ENCODE measurements at regions not wholly inside any gene's neighbourhood (a gene's known extent, or its start where the extent isn't known, plus 50 kb on each side); places are given as distances from the start of the nearest gene placed in this dataset.

DNA sequence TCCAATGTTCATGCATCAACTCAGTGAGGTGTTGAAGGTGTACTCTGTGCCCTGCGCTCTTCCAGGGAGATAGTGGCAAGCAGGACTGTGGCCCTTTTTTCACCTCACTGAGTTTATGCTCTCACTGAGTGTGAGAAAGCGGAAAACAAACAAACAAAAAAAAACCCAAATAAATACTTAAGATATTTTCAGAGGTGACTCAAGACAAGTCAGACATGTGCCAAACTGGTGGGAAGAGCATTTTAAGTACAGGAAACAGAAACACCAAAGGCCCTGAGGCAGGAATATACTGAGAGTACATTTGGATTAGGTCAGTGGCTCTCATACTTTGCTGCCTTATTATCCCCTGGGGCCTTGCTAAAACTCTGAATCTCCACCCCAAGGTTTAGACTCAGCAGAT, 111.9 kb upstream of the IGFBP3 start:
- no peak for DNase-seq (ENCODE audit: low spot score)
- TF ChIP-seq, protein P1, sequence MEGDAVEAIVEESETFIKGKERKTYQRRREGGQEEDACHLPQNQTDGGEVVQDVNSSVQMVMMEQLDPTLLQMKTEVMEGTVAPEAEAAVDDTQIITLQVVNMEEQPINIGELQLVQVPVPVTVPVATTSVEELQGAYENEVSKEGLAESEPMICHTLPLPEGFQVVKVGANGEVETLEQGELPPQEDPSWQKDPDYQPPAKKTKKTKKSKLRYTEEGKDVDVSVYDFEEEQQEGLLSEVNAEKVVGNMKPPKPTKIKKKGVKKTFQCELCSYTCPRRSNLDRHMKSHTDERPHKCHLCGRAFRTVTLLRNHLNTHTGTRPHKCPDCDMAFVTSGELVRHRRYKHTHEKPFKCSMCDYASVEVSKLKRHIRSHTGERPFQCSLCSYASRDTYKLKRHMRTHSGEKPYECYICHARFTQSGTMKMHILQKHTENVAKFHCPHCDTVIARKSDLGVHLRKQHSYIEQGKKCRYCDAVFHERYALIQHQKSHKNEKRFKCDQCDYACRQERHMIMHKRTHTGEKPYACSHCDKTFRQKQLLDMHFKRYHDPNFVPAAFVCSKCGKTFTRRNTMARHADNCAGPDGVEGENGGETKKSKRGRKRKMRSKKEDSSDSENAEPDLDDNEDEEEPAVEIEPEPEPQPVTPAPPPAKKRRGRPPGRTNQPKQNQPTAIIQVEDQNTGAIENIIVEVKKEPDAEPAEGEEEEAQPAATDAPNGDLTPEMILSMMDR (IDR thresholded peaks at IDR 0.05), result no peak
- no peak for TF ChIP-seq TP53 (CRISPR knock-in tag; IDR thresholded peaks at IDR 0.05)
- no peak for TF ChIP-seq NFATC4 (CRISPR knock-in tag; IDR thresholded peaks at IDR 0.05)
- no peak for TF ChIP-seq RELA (CRISPR knock-in tag; IDR thresholded peaks at IDR 0.05; ENCODE audit: borderline replicate concordance)
- TF ChIP-seq ZBTB21 (CRISPR knock-in tag; IDR thresholded peaks at IDR 0.05; ENCODE audit: borderline replicate concordance), result no peak
- TF ChIP-seq, protein P2, sequence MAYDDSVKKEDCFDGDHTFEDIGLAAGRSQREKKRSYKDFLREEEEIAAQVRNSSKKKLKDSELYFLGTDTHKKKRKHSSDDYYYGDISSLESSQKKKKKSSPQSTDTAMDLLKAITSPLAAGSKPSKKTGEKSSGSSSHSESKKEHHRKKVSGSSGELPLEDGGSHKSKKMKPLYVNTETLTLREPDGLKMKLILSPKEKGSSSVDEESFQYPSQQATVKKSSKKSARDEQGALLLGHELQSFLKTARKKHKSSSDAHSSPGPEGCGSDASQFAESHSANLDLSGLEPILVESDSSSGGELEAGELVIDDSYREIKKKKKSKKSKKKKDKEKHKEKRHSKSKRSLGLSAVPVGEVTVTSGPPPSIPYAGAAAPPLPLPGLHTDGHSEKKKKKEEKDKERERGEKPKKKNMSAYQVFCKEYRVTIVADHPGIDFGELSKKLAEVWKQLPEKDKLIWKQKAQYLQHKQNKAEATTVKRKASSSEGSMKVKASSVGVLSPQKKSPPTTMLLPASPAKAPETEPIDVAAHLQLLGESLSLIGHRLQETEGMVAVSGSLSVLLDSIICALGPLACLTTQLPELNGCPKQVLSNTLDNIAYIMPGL (CRISPR knock-in tag; IDR thresholded peaks at IDR 0.05), result no peak
- TF ChIP-seq GTF2I (CRISPR knock-in tag; conservative IDR thresholded peaks at IDR 0.05), result no peak
- TF ChIP-seq, protein P3, sequence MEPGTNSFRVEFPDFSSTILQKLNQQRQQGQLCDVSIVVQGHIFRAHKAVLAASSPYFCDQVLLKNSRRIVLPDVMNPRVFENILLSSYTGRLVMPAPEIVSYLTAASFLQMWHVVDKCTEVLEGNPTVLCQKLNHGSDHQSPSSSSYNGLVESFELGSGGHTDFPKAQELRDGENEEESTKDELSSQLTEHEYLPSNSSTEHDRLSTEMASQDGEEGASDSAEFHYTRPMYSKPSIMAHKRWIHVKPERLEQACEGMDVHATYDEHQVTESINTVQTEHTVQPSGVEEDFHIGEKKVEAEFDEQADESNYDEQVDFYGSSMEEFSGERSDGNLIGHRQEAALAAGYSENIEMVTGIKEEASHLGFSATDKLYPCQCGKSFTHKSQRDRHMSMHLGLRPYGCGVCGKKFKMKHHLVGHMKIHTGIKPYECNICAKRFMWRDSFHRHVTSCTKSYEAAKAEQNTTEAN (CRISPR knock-in tag; IDR thresholded peaks at IDR 0.05), result no peak
- no peak for TF ChIP-seq ATF6 (CRISPR knock-in tag; IDR thresholded peaks at IDR 0.05)
- no peak for TF ChIP-seq NFYB (CRISPR knock-in tag; conservative IDR thresholded peaks at IDR 0.05; ENCODE audit: low read depth)
- TF ChIP-seq, protein P4, sequence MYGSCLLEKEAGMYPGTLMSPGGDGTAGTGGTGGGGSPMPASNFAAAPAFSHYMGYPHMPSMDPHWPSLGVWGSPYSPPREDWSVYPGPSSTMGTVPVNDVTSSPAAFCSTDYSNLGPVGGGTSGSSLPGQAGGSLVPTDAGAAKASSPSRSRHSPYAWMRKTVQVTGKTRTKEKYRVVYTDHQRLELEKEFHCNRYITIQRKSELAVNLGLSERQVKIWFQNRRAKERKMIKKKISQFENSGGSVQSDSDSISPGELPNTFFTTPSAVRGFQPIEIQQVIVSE (CRISPR knock-in tag; IDR thresholded peaks at IDR 0.05; ENCODE audit: borderline replicate concordance), result no peak
- TF ChIP-seq E2F1 (CRISPR knock-in tag; IDR thresholded peaks at IDR 0.05), result no peak
- ATAC-seq, result no peak
- Mint-ChIP-seq H3K9me3 (peaks cover 26% of the 10 kb centered on the region), H3K4me3 (no peak overlapping the region), H3K4me1 (peaks cover 19% of the 10 kb centered on the region), H3K27ac (no peak overlapping the region), H3K36me3 (peaks cover 9% of the 10 kb centered on the region), H3K27me3 (ENCODE audit: low read depth) (no peaks in the 10 kb centered on the region)
- POLR2A ChIA-PET, result no interaction called here
- CTCF ChIA-PET, result no interaction called here

GRCh38 chr7:46032353-46032752, 111.3 kb upstream of the IGFBP3 start:
- ATAC-seq (no peak), DNase-seq (ENCODE audit: low spot score) (no peak)
- H3K4me3 Mint-ChIP-seq, result no peak overlapping the region
- peaks cover 26% of the 10 kb centered on the region for H3K9me3 Mint-ChIP-seq
- ChIA-PET CTCF (no interaction called here), POLR2A (no interaction called here)
- peaks cover 9% of the 10 kb centered on the region for H3K36me3 Mint-ChIP-seq
- H3K4me1 Mint-ChIP-seq, result peaks cover 15% of the 10 kb centered on the region
- H3K27me3 Mint-ChIP-seq (ENCODE audit: low read depth), result no peaks in the 10 kb centered on the region
- H3K27ac Mint-ChIP-seq, result no peak overlapping the region
- TF ChIP-seq TP53 (CRISPR knock-in tag; IDR thresholded peaks at IDR 0.05) (no peak), GTF2I (CRISPR knock-in tag; conservative IDR thresholded peaks at IDR 0.05) (no peak)
- TF ChIP-seq, protein P5, sequence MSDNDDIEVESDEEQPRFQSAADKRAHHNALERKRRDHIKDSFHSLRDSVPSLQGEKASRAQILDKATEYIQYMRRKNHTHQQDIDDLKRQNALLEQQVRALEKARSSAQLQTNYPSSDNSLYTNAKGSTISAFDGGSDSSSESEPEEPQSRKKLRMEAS (CRISPR knock-in tag; IDR thresholded peaks at IDR 0.05), result no peak
- TF ChIP-seq, protein P1 (IDR thresholded peaks at IDR 0.05), result no peak
